ENCODE measurements at regions not wholly inside any gene's neighbourhood (a gene's known extent, or its start where the extent isn't known, plus 50 kb on each side); places are given as distances from the start of the nearest gene placed in this dataset.
A peak's percentile ranks its signal among the peaks of the same experiment; 100 is the strongest.
"Not testable (repeated sequence)": the region's sequence is repeated elsewhere in the genome, so short reads cannot be mapped to it uniquely, and the experiment has no call there.

- DNase-seq (ENCODE audit: low read depth in 2 of 2), result no peak
Measured at GRCh38 chr1:48084826-48085225, 87.6 kb upstream of the TRABD2B start.

DNA sequence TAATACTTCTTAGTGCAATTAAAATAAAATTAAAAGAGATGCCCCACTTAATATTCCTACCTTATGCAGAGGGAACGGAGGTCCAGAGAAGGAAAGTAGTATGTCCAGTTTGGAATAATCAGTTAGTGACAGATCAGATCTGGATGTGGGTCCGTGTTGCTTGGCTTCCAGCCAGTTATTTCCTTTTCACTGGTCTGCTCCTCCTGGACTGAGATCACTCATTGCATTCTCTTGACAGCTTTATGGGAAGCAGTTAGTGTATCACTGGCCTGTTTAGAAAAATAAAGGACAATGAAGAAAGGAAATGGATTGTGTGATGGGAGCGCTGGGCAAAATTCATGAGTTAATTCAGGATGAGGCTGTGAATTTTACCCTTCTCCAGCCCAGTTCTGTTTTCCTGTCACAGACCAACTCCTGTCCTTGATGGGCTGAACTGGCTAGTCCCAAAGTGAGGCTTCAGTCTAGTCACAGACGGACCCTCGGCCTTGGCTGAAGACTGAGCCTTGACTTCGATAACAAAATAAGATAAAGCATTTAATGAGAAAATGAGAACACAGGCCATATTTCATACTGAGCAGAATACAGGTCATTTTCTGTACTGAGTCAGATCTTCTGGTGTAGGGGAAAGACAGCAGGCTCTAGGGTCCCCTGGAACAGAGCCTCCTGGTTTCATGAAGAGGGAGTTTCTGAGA is 85.2 kb upstream of the TRABD2B start:
- DNase-seq (ENCODE audit: low read depth in 2 of 2), result no peak

DNA sequence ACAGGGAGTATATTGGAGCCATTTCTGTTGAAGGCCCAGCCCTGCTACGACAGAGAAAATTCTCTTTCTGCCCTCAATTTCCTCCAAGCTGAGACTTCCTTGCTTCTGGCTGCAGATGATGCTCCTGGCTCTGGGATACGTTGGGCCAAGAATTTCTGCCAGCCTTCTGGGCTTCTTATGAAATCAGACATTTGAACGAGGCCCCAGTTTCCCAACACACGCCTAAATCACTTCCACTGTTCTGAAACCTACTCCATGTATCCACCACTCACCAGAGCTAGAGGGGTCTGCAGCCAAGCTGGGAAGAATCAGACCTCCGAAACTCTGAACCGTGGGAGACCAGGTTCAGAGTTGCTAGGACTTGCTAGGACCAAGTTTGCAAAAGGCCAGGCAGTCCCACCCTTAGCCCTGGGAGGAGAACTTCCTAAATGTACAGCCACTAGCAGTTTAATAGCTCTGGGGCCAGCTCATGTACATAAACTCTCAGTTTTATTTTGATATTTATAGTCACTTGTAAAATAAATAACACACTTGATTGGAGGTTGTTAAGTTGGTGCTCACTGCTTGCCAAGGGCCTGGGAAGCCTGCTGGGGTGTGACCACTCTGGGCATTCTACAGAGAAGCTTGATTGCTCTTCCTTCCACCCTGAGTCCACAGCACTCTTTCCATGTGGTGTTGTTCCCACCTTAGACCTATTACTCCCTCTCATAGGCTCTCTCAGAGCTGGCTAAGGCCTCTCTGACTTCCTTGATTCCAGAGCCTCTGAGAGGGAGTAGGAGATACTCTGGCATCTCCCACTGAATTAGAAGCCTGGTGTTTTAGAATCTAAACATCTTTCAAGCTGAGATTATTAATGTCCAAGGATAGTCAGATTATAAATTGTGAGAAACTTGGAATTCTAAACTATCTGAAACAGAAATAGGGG is 83.4 kb upstream of the TRABD2B start:
- no peak for DNase-seq (ENCODE audit: low read depth in 2 of 2)

GRCh38 chr1:48079096-48079495 is 81.9 kb upstream of the TRABD2B start:
- no peak for DNase-seq (ENCODE audit: low read depth in 2 of 2)

- no peak for DNase-seq (ENCODE audit: low read depth in 2 of 2)
Measured at GRCh38 chr1:48077795-48078222, 80.6 kb upstream of the TRABD2B start.

- no peak for DNase-seq (ENCODE audit: low read depth in 2 of 2)
Measured at GRCh38 chr1:48076017-48076416, 78.8 kb upstream of the TRABD2B start.

GRCh38 chr1:48073798-48074530 is 76.8 kb upstream of the TRABD2B start:
- DNase-seq (ENCODE audit: low read depth in 2 of 2), result no peak

DNA sequence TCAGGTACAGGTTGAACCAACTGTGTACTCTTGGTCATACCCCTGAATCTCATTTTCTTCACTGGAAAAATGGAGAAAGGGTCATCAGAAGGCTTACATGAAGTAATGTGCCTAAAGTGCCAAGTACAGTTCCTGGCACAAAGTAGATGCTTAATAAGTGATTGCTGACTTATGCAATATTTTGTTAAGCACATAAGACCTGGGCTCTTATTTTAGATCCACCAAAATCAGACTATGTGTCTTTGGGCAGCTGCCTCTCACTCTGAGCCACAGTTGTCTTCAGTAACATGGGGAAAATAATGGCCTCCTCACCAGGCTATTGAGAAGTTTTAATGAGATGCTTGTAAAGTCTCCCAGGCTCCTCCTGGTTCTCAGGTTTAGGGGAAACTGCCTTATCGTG is 74.3 kb upstream of the TRABD2B start:
- DNase-seq (ENCODE audit: low read depth in 2 of 2), result no peak

GRCh38 chr1:48070396-48070750 is 73.2 kb upstream of the TRABD2B start:
- no peak for DNase-seq (ENCODE audit: low read depth in 2 of 2)

DNA sequence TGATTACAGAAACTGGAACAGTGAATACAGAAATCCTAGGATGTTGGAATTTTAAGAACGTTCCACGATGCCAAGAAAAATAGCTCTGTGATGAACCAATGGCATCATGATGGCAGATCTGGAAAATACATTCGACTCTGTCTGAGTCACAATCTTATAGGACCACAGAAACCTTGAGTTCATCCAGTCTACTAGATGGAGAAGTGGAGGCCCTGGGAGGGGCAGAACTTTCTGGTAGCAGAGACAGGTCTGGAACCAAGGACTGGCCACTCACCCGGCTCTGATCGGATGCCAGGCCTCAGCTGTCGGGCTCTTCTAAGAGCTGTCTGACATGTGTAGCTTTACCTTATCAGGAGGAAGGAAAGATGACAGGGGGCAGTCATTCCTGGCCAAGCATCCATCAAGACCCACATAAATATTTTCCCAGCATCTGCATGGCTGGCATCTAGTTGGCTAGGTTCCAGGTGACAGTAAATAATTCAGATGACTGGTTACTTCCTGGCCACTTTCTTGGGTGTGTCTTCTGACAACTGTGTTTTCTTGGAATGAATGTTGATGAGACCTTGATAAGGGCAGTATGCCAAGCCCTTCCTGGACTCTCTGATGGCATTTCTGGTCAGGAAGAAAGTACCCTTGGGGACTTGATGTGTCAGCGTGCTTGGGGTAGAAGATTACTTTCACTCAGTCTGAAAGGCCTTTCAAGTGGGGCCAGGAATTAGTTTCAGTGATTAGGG is 72.6 kb upstream of the TRABD2B start:
- DNase-seq (ENCODE audit: low read depth in 2 of 2), result no peak

GRCh38 chr1:48068206-48068605 is 71.0 kb upstream of the TRABD2B start:
- no peak for DNase-seq (ENCODE audit: low read depth in 2 of 2)

GRCh38 chr1:48066936-48067335 is 69.8 kb upstream of the TRABD2B start:
- no peak for DNase-seq (ENCODE audit: low read depth in 2 of 2)

DNA sequence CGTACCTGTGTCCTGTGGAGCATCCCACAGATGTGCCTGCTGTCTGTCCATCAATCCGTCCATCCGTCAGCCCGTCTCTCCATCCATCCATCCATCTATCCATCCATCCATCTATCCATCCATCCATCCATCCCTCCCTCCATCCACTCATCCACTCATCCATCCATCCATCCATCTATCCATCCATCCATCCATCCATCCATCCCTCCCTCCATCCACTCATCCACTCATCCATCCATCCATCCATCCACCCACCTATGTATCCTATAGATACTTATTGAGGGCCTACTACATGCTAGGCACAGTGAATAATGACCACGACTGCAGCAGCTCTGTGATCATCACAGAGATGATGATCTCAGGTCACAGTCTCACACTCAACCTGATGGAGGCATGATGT is 67.5 kb upstream of the TRABD2B start:
- not testable (repeated sequence) for DNase-seq (ENCODE audit: low read depth in 2 of 2)

DNA sequence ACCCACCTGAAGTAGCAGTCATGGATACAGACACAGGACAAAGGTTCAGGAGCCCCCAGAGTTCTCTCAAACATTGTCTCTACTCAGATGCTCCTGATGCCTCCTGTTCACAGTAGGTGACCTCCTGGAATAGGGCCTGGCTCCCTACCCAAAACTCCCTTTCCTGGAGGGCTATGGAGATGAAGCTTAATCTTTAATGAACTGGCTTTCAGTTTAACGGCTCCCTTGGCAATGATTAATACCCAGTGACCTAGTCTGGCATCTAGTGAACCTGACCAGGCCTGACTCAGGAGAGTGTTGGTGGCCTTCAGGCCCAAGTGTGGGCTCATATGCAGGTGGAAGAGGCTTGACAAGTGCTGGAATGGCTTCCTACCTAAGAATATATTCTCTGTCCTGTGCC is 65.2 kb upstream of the TRABD2B start:
- DNase-seq (ENCODE audit: low read depth in 2 of 2), result no peak

DNA sequence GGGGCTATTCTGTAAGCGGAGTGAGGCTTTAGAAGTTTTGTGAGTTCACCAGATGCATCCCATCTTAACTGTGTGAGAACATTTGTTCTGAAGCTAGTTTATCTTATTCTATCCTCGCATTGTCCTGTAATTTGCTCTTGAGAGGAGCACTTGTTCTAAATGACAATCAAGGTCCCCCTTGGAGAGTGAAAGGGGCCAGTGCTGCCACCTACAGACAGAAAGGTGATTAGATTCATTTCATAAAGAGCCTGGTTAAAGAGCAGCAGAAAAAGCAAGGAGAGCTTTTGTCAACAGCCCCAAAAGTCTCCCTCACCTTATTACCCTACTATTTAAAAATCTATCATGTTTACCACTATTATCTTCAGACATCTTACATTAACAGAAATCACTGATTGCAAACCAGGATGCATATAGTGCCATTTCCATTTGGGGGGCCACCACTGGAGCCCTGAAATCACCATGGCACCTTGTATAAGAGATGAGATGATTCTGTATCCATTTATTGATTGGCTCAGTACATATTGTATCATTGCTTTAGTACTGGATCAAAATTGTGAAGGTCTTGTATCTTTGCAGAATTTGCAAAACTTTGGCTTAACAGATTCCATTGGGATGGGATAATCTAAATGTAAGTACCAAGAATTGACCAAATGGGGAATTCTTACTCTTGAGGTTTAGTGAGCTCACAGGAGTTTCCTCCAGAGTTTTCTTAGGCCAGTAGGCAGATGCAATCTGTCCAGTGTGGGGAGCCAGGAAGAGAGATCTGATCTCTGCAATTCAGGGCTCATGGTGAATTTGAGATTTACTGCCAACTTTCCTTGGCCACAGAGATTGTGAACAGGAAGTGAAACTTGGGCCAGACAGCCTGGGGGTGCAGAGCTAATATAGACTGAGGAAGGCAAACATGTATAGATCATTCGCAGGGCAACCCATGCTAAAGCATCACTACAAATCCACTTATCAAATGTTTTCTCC is 64.3 kb upstream of the TRABD2B start:
- peak in 1 of 2 experiments; percentile 17 for DNase-seq (ENCODE audit: low read depth in 2 of 2)

DNA sequence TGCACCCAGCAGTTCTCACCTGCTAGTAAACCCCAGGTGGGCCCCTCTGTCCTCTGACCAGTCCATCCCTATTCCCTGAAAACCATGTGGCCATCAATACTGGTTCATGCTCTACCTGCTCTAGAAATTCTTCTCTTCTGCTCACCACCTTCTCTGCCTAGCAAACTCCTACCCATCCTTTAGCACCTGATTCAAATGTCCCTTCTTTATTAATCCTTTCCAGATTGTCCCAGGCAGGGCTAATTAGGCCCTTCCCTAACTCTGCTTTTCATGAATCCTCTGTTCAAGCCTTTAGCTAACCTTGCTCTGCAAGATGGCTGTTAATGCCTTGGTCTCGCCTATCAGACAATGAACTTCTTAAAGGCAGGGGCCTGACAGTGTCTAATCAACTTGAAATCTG is 62.1 kb upstream of the TRABD2B start:
- no peak for DNase-seq (ENCODE audit: low read depth in 2 of 2)

- no peak for DNase-seq (ENCODE audit: low read depth in 2 of 2)
Measured at GRCh38 chr1:48058135-48059025, 61.2 kb upstream of the TRABD2B start.

GRCh38 chr1:48057249-48057648 is 60.1 kb upstream of the TRABD2B start:
- no peak for DNase-seq (ENCODE audit: low read depth in 2 of 2)

Data from fibroblast of skin of left biceps (primary cell).